ENCODE measurements at regions not wholly inside any gene's neighbourhood (a gene's known extent, or its start where the extent isn't known, plus 50 kb on each side); places are given as distances from the start of the nearest gene placed in this dataset.

GRCh38 chr11:114864896-114865295, 186.6 kb downstream of the NXPE2 start:
- TF ChIP-seq POLR2AphosphoS5 (IDR thresholded peaks at IDR 0.05) (no peak), CTCF (IDR thresholded peaks at IDR 0.05) (no peak), POLR2A (IDR thresholded peaks at IDR 0.05) (no peak)
